HG02943 (cell line): ENCODE measurements at regions not wholly inside any gene's neighbourhood (a gene's known extent, or its start where the extent isn't known, plus 50 kb on each side); places are given as distances from the start of the nearest gene placed in this dataset.
"Not testable (repeated sequence)": the region's sequence is repeated elsewhere in the genome, so short reads cannot be mapped to it uniquely, and the experiment has no call there.

Experiments used
- ATAC-seq: cut with Tn5 transposase; IDR thresholded peaks from one replicate; pipeline ENCODE4 v1.9.1; 2021; ENCODE audit warnings: mild to moderate bottlenecking, low read depth, moderate library complexity; ENCODE audit not compliant: unreplicated experiment

DNA sequence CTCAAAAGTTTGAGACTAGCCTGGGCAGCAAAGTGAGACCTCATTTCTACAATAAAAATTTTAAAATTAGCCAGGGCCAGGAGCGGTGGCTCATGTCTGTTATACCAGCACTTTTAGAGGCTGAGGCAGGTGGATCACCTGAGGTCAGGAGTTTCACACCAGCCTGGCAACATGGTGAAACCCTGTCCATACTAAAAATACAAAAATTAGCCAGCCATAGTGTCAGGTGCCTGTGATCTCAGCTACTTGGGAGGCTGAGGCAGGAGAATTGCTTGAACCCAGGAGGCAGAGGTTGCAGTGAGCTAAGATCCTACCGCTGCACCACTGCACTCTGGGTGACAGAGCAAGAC is 85.1 kb upstream of the MAP4 start:
- ATAC-seq, result not testable (repeated sequence)

DNA sequence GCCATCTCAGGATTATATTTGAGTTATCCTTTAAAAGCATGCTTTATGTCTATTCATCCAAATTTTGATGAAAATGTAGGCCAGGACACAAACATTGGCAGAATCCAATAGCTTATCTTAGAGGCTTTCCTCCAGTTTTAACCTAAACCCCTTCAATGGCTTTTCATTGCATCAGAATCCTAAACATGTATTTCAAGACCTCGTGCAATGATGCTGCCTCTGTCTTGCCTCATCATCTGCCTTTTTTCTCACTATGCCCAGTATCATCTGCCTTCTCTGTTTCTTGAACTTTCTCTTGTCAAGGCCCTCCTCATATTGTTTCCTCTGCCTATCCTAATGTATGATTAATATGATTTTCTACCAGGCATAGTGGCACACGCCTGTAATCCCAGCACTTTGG is 76.1 kb upstream of the MAP4 start:
- no peak for ATAC-seq

DNA sequence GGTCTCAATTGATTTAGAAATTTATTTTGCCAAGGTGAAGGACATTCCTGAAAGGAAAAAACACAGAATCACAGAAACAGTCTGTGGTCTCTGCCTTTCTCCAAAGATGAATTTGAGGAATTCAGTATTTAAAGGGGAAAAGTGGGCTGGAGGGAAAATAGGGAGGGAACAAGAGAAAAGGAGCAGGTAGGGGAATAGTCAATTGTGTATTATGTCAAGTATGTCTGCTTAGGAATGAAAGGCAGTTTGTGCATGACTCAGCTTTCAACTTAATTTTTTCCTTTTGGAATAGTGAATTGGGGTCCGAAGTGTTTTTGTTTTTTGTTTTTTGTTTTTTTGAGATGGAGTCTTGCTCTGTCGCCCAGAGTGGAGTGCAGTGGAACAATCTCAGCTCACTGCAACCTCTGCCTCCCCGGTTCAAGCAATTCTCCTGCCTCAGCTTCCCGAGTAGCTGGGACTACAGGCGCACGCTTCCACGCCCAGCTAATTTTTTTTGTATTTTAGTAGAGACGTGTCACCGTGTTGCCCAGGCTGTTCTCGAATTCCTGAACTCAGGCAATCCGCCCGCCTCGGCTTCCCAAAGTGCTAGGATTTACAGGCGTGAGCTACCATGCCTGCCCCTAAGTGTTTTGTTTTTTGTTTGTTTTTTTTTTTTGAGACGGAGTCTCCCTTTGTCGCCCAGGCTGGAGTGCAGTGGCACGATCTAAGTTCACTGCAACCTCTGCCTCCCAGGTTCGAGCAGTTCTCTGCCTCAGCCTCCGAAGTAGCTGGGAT is 74.1 kb upstream of the MAP4 start:
- ATAC-seq, result no peak

DNA sequence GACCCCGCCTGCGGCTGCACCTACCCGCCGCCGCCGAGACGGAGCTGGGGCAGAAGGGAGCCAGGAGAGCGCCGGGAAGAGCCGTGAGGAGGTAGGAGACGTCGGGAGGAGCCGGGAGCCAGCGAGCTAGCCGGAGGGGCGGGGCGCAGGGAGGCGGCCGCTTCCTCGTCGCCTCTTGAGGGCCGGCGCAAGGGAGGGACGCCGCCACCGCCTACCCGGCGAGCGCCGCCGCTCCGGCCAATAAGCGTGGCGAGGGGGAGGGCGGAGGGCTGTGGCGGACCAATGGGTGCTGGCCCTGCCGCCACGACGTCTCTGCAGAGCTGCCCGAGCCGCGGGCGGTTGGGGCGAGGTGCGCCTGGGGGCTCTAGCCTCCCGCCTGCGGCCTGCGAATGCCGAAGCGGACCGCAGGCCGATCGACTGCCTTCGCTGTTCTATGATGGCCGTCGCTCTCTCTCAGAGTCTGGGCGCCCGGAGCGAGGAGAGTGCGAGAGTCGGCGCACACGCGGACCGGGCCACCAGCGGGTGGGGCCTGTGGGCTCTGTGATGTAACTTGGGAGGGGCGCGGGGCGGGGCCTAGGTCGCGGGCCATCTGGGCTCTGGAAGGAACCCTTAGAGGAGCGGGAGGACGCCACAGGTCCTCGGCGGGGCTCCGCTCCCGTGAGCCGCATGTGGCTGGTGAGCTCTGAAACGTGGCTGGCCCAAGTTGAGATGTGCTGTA is 72.7 kb upstream of the MAP4 start:
- peak; percentile 86 for ATAC-seq

DNA sequence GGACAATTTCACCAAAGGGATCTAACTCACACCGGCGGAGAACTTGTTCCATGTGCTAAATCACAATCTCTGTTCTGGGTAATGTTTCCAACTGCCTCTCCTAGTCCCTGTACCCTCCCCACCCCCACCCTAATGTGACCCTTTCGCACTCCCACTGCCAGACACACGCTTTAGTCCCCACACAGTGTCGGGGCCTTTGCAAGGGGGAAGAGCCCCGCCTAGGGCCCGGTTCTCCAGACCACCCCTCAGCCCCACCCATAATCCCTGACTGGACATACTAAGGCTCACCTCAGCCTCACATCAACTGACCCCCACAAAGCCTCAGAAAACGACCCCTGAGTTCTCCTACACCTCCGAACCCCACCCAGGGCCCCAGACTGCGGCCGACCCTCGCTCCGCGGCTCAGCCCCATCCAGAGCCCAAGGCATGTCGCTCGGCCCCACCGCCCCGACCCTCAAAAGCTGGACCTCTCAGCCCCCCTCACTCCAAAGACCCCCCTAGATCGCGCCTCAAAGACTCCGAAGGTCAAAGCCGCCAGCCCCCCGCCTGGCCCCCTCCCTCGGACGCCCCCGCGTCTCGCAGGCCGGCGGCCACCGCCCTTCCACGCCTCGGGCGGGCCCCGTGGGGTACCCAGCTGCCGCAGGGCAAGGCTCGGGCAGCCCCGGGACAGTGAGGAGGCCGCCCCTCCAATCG is 72.0 kb upstream of the MAP4 start:
- peak; percentile 27 for ATAC-seq

DNA sequence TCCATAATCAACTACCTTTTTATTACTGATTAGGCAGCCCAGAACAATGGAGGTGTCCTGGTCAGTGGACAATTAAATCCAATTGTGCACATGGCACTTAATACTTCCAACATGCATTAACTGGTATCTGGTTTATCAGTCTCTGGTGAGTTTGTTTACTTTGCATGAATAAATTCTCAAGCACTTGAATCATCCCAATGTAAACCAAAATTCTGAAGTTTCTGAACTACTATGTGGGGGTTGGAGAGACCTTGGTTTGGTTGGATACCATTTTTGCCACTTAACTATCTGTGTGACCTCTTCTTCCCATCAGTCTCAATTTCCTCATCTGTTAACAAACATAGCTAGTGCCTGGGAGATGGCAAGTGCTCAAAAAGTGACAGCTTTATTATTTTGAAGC is 70.5 kb upstream of the MAP4 start:
- ATAC-seq, result no peak

DNA sequence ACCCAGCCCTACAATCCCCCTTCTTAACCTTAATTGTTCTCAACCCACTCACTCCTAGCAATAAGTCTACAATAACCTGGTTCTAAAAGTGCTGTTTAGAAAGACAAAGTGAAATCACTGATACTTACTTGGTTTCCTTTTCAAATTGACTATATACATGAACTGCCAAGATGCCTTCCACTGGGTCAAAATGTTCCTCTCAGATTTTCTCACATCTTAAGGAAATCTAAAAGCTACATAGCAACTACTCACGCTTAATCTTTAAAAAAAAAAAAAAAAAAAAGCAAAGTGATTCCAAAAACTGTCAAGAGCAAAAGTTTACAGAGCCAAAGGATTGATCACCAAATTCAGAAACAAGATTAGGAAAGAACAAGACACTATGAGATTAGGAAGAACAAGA is 68.7 kb upstream of the MAP4 start:
- no peak for ATAC-seq

DNA sequence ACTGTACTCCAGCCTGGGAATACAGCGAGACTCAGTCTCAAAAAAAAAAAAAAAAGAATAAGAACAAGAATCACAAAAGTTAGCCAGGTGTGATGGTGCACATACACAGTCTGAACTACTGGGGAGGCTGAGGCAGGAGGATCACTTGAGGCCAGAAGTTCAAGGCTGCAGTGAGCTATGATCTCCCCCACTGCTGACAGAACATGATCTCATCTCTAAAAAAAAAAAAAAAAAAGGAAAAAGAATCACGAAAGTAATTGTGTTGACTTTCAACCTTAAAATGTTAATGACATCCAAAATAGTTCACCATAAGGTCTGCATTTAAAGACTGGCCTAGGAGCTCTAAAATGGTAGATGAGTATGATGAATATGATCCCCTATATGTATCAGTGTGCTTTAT is 68.0 kb upstream of the MAP4 start:
- no peak for ATAC-seq

DNA sequence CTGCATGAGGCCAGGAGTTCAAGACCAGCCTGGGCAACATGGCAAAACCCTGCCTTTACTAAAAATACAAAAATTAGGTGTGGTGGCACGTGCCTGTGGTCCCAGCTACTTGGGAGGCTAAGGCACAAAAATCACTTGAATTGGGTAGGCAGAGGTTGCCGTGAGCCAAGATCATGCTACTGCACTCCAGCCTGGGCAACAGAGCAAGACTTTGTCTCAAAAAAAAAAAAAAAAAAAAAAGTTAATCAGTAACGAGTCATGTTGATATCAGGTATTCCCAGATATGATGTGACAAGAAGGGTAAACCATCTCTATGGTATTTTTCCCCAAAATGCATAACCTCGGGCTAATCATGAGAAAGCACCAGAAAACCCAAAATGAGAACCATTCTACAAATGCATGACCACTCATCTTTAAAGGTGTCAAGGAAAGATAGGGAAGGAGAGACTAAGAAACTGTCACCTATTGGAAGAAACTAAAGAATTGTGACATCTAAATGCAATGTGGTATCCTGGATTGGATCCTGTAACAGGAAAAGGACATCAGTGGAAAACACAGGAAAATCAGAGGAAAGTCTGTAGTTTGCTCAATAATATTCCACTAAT is 66.5 kb upstream of the MAP4 start:
- no peak for ATAC-seq

DNA sequence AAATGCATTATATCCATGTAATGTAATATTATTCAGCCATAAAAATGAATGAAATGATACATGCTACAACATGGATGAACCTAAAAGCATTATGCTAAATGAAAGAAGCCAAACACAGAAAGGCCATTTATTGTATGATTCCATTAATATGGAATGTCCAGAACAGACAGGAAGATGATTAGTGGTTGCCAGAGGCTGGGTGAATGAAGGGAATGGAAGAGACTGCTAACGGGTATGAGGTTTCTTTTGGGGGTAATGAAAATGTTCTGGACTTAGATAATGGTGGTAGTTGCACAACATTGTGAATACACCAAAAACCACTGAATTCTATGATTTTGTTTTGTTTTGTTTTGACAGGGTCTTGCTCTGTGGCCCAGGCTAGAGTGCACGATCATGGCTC is 61.6 kb upstream of the MAP4 start:
- ATAC-seq, result no peak

DNA sequence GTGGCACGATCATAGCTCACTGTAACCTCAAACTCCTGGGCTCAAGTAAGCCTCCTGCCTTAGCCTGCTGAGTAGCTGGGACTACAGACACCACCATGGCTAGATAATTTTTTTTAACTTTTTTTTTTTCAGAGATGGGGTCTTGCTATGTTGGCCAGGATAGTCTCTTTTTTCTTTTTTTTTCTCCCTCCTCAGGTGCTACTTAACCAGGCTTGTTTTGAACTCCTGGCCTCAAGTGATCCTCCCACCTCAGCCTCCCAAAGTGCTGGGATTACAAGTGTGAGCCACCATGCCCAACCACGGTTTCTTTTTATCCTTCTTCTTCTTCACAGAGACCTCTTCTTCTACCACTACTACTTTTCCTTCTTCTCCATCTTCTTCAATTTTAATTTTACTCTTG is 53.8 kb upstream of the MAP4 start:
- ATAC-seq, result no peak

DNA sequence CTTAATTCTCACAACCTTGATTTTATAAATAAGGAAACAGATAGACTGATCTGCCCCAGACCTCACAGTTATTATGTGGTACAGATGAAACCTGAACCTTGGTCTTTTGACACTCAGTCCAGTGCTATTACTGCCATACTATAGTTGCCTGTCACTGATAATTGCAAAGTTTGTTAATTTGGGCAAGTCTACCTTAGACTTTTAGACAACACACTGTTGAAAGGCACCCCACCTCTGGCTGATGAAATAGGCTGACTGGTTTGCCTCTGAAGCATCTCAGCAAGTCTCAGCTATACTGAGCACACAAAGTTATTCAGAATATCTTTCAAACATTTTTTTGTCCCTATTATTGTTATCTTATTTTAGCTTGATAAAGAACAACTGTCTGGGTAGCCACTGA is 53.1 kb upstream of the MAP4 start:
- no peak for ATAC-seq

DNA sequence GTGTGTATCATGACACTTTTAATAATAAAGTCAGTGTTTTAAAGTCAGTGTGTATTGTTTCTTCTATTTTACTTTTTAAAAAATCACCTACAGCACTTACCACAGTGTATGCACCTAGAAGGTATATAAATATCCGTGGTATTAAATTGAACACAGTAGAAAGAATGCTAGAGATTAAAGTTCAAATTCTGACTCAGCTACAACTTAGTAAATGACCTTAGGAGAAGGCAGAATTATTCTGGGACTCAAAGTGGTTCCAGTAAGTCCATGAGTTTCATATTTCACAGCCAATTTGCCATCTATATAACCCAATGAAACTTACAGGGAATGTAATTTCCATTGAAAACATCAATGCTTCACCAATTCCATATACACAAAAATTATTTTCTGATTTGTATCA is 52.7 kb upstream of the MAP4 start:
- no peak for ATAC-seq

DNA sequence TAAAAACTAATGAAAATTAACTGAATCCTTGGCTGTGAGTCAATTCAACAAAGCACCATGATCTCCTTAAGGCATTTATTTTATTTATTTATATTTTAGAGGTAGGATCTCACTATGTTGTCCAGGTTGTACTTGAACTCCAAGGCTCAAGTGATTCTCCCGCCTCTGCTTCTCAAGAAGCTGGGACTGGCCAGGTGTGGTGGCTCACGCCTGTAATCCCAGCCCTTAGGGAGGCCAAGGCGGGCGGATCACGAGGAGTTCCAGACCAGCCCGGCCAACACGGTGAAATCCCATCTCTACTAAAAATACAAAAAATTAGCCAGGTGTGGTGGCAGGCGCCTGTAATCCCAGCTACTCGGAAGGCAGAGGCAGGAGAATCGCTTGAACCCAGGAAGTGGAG is 52.1 kb upstream of the MAP4 start:
- not testable (repeated sequence) for ATAC-seq

DNA sequence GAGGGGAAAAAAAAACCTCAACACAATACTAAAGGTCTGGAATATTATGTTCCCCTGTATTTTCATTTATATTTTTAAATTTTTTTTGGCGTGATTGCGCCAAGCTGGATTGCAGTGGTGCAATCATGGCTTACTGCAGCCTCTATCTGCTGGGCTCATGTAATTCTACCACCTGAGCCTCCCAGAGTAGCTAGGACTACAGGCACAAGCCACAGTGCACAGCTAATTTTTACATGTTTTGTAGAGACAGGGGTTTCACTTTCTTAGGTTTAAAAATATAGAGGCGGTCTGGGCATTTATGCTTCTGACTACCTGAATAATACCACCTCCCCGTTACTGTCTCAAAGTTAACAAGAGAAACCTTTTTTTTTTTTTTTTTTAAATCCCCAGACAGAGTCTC is 51.1 kb upstream of the MAP4 start:
- no peak for ATAC-seq
